ENCODE measurements at regions not wholly inside any gene's neighbourhood (a gene's known extent, or its start where the extent isn't known, plus 50 kb on each side); places are given as distances from the start of the nearest gene placed in this dataset.

- TF ChIP-seq CTCF (IDR thresholded peaks at IDR 0.05; ENCODE audit: low read depth, low read length), result no peak
- H3K4me3 ChIP-seq (ENCODE audit: low read depth, low read length), result no peak overlapping the region
Observed at GRCh38 chr5:67363180-67363709, 166.6 kb upstream of the CD180 start.

- no peak for TF ChIP-seq CTCF (IDR thresholded peaks at IDR 0.05; ENCODE audit: low read depth, low read length)
- no peak overlapping the region for H3K4me3 ChIP-seq (ENCODE audit: low read depth, low read length)
Observed at GRCh38 chr5:67361932-67362729, 165.5 kb upstream of the CD180 start.

DNA sequence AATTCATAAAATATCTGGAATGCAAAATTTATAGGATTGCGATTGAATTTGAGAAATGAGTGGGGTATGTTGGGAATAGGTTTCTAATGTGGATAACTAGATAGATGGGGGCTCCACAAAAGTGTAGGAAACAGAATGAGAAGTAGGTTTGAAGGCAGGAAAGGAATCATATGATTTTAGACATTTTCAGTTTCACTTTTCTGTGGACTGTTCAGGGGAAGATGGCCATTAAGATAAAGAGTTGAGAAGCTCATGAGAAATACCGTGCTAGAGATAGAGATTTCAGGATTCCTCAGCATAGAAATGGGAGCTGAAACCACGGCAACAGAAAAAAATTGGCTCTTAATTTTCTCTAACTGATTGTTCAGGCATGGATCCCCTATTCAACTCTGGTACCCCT is 163.4 kb upstream of the CD180 start:
- no peak for TF ChIP-seq CTCF (IDR thresholded peaks at IDR 0.05; ENCODE audit: low read depth, low read length)
- no peak overlapping the region for H3K4me3 ChIP-seq (ENCODE audit: low read depth, low read length)

GRCh38 chr5:67358186-67358585 is 161.6 kb upstream of the CD180 start:
- no peak for TF ChIP-seq CTCF (IDR thresholded peaks at IDR 0.05; ENCODE audit: low read depth, low read length)
- no peak overlapping the region for H3K4me3 ChIP-seq (ENCODE audit: low read depth, low read length)

GRCh38 chr5:67355120-67355713 is 158.6 kb upstream of the CD180 start:
- TF ChIP-seq CTCF (IDR thresholded peaks at IDR 0.05; ENCODE audit: low read depth, low read length), result no peak

GRCh38 chr5:67353500-67354450 is 157.2 kb upstream of the CD180 start:
- no peak for TF ChIP-seq CTCF (IDR thresholded peaks at IDR 0.05; ENCODE audit: low read depth, low read length)
- H3K4me3 ChIP-seq (ENCODE audit: low read depth, low read length), result no peak overlapping the region

More at GRCh38 chr5:67355120-67355713, 158.6 kb upstream of the CD180 start:
- H3K4me3 ChIP-seq (ENCODE audit: low read depth, low read length), result no peak overlapping the region
